ENCODE measurements at regions not wholly inside any gene's neighbourhood (a gene's known extent, or its start where the extent isn't known, plus 50 kb on each side); places are given as distances from the start of the nearest gene placed in this dataset.

GRCh38 chr15:70479785-70480184, 283.6 kb downstream of the UACA start:
- Histone ChIP-seq H3K27ac (no peak overlapping the region), H3K4me3 (no peak overlapping the region), H3K27me3 (no peaks in the 10 kb centered on the region), H3K4me1 (peaks cover 2 to 91% of the 10 kb centered on the region in 2 donors), H3K36me3 (no peaks in the 10 kb centered on the region), H3K9me3 (no peaks in the 10 kb centered on the region)
- intact Hi-C loops (cut with DNase I), result no loop called here
- ATAC-seq (no peak), DNase-seq (no peak)
- TF ChIP-seq CTCF (IDR thresholded peaks at IDR 0.05), result no peak

- Histone ChIP-seq H3K36me3 (no peaks in the 10 kb centered on the region), H3K27me3 (no peaks in the 10 kb centered on the region), H3K4me3 (no peak overlapping the region), H3K4me1 (peaks cover 7 to 91% of the 10 kb centered on the region in 2 donors), H3K9me3 (no peaks in the 10 kb centered on the region), H3K27ac (peak overlapping the region in 1 of 2 donors; percentile 23)
- ATAC-seq (no peak), DNase-seq (no peak)
- intact Hi-C loops (cut with DNase I), result no loop called here
- no peak for TF ChIP-seq CTCF (IDR thresholded peaks at IDR 0.05)
Observed at GRCh38 chr15:70479056-70479455, 284.3 kb downstream of the UACA start.

GRCh38 chr15:70478251-70478990, 284.9 kb downstream of the UACA start:
- Histone ChIP-seq H3K27ac (peak overlapping the region in 1 of 2 donors; percentile 23), H3K36me3 (no peaks in the 10 kb centered on the region), H3K4me1 (peaks cover 14 to 91% of the 10 kb centered on the region in 2 donors), H3K4me3 (no peak overlapping the region), H3K27me3 (no peaks in the 10 kb centered on the region), H3K9me3 (no peaks in the 10 kb centered on the region)
- ATAC-seq, result peak; percentile 2
- no peak for TF ChIP-seq CTCF (IDR thresholded peaks at IDR 0.05)
- intact Hi-C loops (cut with DNase I), result no loop called here
- DNase-seq, result peak in 1 of 4 donors; percentile 60

GRCh38 chr15:70477750-70478250, 285.6 kb downstream of the UACA start:
- no peak for ATAC-seq
- intact Hi-C loops (cut with DNase I), result no loop called here
- Histone ChIP-seq H3K27me3 (no peaks in the 10 kb centered on the region), H3K27ac (no peak overlapping the region), H3K9me3 (no peaks in the 10 kb centered on the region), H3K36me3 (no peaks in the 10 kb centered on the region), H3K4me1 (peaks cover 16 to 89% of the 10 kb centered on the region in 2 donors), H3K4me3 (no peak overlapping the region)
- no peak for TF ChIP-seq CTCF (IDR thresholded peaks at IDR 0.05)
- DNase-seq, result no peak

- Histone ChIP-seq H3K27me3 (no peaks in the 10 kb centered on the region), H3K9me3 (no peaks in the 10 kb centered on the region), H3K4me1 (peaks cover 16 to 77% of the 10 kb centered on the region in 2 donors), H3K4me3 (no peak overlapping the region), H3K27ac (no peak overlapping the region), H3K36me3 (no peaks in the 10 kb centered on the region)
- intact Hi-C loops (cut with DNase I), result no loop called here
- no peak for TF ChIP-seq CTCF (IDR thresholded peaks at IDR 0.05)
- no peak for ATAC-seq
- no peak for DNase-seq
Observed at GRCh38 chr15:70476441-70476840, 286.9 kb downstream of the UACA start.
